Jurkat, Clone E6-1 (cell line): ENCODE measurements at regions not wholly inside any gene's neighbourhood (a gene's known extent, or its start where the extent isn't known, plus 50 kb on each side); places are given as distances from the start of the nearest gene placed in this dataset.

Source experiments
- DNase-seq: peaks from one replicate; pipeline ENCODE4 v3.0.0-alpha.2; 2011; ENCODE audit warnings: low read depth, low spot score
- H3K4me3 ChIP-seq: 2 replicates; pipeline ENCODE4 v1.5.1; 2011; ENCODE audit warnings: mild to moderate bottlenecking, low read length, control low read depth, moderate library complexity

DNA sequence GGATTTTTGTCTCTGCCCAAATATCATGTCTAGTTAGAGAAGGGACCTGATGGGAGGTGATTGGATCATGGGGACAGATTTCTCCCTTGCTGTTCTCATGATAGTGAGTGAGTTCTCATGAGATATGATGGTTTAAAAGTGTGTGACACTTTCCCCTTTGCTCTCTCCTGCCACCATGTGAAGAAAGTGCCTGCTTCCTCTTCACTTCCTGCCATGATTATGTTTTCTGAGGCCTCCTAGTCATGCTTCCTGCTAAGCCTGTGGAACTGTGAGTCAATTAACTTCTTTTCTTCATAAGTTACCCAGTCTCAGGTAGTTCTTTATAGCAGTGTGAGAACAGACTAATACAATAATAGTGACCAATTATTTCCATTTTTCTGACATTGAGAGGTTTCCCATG is 167.3 kb upstream of the CYRIA start:
- peak; percentile 8 for DNase-seq
- no peak overlapping the region for H3K4me3 ChIP-seq

- no peak for DNase-seq
- no peak overlapping the region for H3K4me3 ChIP-seq
These were observed 163.2 kb upstream of the CYRIA start for GRCh38 chr2:16828828-16829160.

DNA sequence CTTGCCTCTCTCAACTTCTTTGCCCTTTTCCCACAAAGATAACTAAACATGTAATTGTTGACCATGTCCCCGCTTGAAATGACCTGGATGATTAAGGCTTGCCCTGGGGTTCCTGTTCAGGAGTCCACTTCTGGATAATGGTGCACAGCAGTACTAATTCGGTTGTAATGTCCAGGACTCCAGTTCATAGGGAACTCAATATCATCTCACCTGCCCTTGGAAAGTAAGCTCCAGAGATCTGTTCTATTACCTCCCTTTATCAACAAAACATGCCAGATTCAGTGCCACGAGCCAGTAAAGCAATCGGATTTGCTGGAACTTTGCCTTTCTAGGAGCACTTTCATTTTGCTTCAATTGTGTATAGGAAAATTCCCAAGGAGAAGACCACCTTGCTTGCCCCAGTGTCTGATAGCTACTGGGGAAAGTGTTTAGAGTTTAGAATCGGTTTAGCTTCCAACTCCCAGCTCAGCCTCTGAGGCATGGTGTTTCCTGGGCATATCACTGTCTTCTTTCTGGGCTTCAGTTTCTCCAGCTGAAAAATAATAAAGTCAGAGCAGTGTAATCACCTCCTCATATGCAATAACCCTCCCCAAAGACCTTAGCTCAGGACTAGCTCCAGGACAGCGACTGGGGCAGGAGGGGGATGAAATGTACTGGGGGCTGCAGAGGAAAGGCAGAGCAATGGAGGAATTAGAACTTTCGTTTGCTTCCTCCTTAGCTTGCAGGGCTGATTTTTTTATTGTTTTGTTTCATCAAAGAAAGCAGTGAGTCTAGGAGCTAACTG is 162.6 kb upstream of the CYRIA start:
- no peak for DNase-seq

GRCh38 chr2:16824472-16824871 is 158.8 kb upstream of the CYRIA start:
- no peak for DNase-seq
- no peak overlapping the region for H3K4me3 ChIP-seq

More for the DNA sequence above, 162.6 kb upstream of the CYRIA start:
- no peak overlapping the region for H3K4me3 ChIP-seq

- no peak overlapping the region for H3K4me3 ChIP-seq
- no peak for DNase-seq
These were observed 156.1 kb upstream of the CYRIA start for GRCh38 chr2:16821692-16822091.

GRCh38 chr2:16818203-16818556 is 152.5 kb upstream of the CYRIA start:
- no peak overlapping the region for H3K4me3 ChIP-seq
- DNase-seq = no peak

DNA sequence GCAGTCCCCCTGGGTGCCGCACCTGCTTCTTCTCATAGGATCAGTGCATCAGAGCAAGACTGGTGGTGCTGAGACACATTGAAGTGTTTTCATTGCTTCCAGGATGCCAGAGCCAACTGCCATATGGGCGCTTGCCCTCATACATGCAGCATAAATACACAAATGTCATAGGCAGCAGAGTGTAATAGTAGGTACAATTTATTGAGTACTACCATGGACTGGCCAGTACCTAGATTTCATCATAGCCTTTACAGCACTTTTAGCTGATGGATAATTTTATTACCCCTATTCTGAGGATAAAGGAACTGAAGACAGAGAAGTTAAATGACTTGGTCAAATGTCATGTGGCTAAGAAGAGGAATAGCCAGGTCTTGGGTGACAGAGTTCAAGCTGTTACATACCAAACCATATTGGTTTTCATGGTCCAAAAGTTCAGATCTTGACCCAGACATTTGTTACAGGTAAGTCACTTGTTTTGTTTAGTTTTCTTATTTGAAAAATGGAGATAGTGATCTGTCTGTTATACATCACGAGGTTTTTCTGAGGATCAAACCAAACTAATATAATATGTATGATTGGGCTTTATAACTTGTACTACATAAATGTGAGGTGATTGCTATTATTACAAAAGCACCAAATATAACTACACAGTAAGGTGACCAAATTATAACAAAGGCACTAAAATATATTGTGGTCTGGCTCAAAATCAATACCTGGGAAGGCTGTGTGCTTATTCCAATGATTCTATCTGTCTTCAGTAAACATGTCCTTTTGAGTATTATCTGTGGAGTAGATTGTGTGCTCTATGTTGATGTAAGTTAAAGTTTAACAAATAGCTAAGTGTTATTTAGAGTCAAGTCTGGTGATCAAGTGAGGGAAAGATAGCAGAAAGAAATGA is 151.9 kb upstream of the CYRIA start:
- H3K4me3 ChIP-seq = no peak overlapping the region
- DNase-seq = no peak

DNA sequence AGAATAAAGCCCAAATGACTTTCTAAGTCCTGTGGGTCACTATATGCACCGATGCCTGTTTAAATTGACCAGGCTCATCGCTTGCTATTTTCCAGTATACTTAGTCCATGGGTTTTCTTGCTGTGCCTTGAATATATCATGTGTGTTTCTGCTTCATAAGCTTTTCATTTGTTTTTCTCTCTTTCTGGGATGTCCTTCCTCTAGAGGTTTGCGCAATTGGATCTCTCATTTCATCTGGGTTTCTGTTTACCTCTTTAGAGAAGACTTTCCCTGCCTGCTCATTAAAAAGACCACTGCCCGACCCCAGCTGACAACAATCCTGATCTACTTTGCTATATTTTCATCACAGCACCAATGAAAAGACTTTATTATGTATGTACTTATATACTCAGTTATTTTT is 150.9 kb upstream of the CYRIA start:
- H3K4me3 ChIP-seq = no peak overlapping the region
- no peak for DNase-seq

DNA sequence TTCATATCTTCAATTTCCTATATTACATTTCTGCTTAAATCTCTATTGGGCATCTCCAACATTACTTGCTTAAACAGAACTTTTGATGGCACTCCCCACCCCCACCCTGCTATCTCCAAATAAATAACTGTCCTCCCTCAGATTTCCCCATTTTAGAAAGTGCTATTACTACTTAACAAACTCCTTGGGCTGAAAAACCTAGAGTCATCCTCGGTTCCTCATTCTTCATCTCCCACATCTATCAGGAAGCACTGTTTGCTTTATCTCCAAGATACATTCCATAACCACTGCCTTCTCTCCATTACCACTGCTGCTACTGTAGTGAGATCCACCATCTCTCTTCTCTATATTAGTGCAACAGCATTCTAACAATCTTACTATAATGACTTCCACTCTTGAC is 150.4 kb upstream of the CYRIA start:
- DNase-seq = no peak
- no peak overlapping the region for H3K4me3 ChIP-seq

DNA sequence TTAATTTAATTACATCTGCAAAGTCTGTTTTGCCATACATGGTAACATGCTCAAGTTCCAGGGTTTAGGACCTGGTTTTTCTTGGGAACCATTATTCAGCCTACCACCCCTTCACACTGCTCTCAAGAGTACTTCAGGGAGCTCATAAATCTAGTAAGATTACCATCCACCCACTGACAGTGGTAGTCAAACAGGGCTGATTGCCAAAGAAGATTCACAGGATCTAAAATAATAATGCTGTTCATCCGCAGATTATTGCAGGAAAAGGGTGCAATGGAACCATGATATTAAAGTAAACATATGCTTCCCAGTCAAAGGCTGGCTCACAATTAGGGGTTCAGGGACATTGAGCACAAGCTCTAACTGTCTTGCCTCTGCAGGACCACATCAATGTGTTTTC is 148.0 kb upstream of the CYRIA start:
- no peak for DNase-seq
- no peak overlapping the region for H3K4me3 ChIP-seq

DNA sequence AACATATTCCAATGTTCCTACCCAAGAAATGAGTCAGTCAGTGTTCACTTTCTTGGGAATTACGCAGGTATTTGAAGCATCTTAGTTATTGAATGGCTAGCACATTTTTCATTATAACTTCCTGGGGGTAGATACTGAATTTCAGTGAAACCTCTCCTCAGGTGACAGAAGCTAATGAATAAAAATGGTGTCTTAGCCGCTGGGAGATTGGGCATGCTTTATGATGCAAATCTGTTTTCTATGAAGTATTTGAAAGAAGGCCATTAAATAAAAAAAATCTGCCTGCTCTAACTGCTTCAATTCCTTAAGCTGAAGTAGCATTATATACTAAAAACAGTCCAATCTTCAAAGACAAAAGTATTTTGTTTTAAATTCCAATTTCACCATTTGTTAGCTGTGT is 132.8 kb upstream of the CYRIA start:
- no peak overlapping the region for H3K4me3 ChIP-seq
- no peak for DNase-seq

DNA sequence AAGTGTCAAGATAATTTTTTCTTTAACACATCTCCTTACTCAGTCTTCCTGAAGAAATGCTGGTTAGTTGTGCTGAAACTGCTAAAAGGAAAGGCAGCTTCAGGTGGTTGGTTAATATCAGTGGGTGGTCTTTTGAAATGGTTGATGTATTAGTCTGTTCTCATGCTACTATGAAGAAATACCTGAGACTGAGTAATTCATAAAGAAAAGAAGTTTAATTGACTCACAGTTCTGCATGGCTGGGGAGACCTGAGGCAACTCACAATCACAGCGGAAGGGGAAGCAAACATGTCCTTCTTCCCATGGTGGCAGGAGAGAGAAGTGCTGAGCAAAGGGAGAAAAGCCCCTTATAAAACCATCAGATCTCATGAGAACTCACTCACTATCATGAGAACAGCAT is 125.9 kb upstream of the CYRIA start:
- no peak overlapping the region for H3K4me3 ChIP-seq
- no peak for DNase-seq

DNA sequence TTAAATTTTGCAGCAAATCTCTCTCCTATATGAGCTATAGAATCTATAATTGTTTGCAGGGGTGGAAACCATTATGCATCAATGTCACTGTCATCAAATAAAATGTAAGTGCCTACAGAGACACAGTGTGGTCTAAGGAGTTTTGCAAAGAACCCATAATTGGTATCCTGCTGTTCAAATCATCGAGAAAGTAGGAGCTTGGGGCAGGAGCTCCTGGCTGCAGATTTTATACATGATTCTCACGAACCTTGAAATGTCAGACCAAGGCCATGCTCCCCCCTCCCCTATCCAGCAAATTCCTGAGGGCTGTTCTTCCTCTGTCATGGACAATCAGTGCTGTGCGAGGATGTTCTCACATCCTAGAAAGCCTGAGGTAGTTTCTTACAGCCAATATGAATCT is 119.5 kb upstream of the CYRIA start:
- no peak overlapping the region for H3K4me3 ChIP-seq
- DNase-seq = no peak

- no peak overlapping the region for H3K4me3 ChIP-seq
- no peak for DNase-seq
These were observed 119.0 kb upstream of the CYRIA start for GRCh38 chr2:16784652-16785051.

GRCh38 chr2:16777123-16777870 is 111.7 kb upstream of the CYRIA start:
- DNase-seq = no peak
- H3K4me3 ChIP-seq = no peak overlapping the region

DNA sequence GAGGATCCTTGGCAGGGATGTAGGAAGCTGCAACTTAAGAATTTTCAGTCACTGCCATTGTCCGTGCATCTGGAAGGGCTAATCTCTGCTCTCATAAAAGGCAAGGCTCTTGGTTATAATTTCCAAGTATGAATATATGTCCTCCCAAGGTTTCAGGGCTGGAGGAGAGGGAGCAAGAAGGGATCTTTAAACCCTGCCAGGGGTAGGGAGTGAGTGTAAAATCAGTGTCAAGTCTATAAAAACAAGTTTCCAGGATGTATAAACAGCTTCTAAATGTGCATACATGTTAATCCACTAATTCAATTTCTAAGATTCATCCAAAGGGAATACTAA is 110.2 kb upstream of the CYRIA start:
- H3K4me3 ChIP-seq = no peak overlapping the region
- DNase-seq = no peak

DNA sequence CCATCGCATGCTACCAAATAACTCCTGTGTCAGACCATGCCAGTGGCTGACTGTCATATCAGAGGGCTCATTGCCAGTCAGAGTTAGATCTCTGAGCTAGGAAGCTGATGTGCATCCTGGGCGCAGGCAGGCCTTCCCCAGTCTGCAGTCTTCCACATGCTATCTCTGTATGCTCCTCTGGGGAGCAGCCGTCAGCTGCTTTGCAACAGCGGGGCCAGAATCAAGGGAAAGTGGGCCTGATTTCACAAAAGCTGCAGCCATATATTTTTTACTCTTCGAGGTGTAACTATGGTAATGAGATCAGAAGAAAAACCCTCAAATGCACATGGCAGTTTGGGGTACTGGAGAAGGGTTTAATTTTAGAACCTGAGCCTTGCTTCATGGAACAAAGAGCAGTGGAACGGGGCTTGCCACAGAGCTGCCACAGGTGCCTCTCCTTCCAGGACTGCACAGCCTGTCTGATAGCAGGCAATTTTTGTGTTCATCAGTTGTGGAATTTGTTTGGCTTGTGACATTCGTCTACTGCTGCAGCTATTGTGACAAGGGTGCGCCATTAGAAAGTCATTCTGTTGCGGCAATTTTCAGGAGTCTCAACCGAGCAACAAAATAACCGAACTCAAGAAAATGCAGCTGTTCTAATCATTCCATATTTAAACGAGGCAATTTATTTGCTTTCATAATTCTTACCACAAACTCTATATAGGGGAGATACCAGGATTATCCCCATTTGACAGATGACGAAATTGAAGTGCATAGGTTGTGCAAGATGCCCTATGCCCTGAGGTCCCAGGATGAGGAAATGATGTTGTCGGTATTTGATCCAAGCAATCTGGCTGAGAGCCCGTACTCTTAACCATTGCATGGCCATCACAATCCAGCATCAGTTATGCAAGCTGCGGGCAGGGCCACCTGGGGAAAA is 109.6 kb upstream of the CYRIA start:
- H3K4me3 ChIP-seq = no peak overlapping the region
- DNase-seq = no peak

- H3K4me3 ChIP-seq = no peak overlapping the region
- no peak for DNase-seq
These were observed 108.5 kb upstream of the CYRIA start for GRCh38 chr2:16774091-16774490.

DNA sequence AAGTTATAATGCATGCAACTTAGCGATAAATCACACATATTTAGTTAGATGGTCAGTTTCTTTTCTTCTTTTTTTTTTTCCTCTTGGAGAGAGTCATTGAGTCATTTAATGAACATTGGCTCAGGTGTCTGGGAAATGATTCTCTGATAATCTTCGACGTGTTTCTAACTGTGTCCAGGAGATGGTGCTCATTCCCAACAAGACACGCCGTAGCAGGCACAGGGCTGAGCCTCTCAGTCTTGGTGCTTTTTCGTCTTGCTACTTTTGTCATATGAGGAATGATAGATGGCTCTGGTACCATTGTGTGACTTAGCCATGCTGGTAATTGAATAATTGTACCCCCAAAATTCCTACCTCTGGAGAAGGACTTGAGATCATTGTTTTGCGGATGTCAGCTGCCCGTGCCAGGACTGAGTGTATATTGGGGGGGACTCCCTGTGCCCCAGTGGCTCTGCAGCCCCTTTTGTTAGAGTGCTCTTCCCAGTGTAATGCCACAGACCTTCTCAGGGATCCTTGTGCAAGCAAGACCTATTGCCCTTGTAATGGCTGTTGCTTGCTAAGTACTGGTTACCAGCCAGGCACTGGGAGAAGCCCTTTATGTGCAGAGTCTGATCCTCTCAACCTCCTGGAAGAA is 107.6 kb upstream of the CYRIA start:
- peak; percentile 33 for DNase-seq
- no peak overlapping the region for H3K4me3 ChIP-seq
